Tibial nerve (tissue), 3 donors: ENCODE measurements at regions not wholly inside any gene's neighbourhood (a gene's known extent, or its start where the extent isn't known, plus 50 kb on each side); places are given as distances from the start of the nearest gene placed in this dataset.

Experiments
- CTCF ChIP-seq, 5 experiments: fragments of 200-600 bp in 3 of 5; fragments of 450-650 bp in 2 of 5; sonication (generic) in 3 of 5; IDR thresholded peaks; one replicate each; pipeline ENCODE4 v1.5.1; 2016 to 2019; ENCODE audit warnings: antibody characterized with exemption in 5 of 5, mild to moderate bottlenecking in 3 of 5, moderate library complexity in 2 of 5
- POLR2A ChIP-seq, 2 donors: fragments of 450-650 bp; IDR thresholded peaks; one replicate each; pipeline ENCODE4 v1.6.1; 2017; ENCODE audit warnings: antibody characterized with exemption in 2 of 2, mild to moderate bottlenecking in 2 of 2, moderate library complexity in 2 of 2

GRCh38 chr9:110124439-110124838, 83.5 kb downstream of the C9orf152 start:
- TF ChIP-seq CTCF (IDR thresholded peaks at IDR 0.05): no peak
- no peak for TF ChIP-seq POLR2A (IDR thresholded peaks at IDR 0.05)
